UCSD-AML1 (cell line): ENCODE measurements at regions not wholly inside any gene's neighbourhood (a gene's known extent, or its start where the extent isn't known, plus 50 kb on each side); places are given as distances from the start of the nearest gene placed in this dataset.
"Not testable (repeated sequence)": the region's sequence is repeated elsewhere in the genome, so short reads cannot be mapped to it uniquely, and the experiment has no call there.

Experiments used
- DNase-seq: peaks from one replicate; lab custom pipeline; 2025; ENCODE audit not compliant: unreplicated experiment; lab: John Stamatoyannopoulos, UW

- DNase-seq, result no peak
These were observed 397.5 kb downstream of the IRX2 start for GRCh38 chr5:2353871-2354440.

- no peak for DNase-seq
These were observed 398.3 kb downstream of the IRX2 start for GRCh38 chr5:2353211-2353610.

GRCh38 chr5:2352101-2352861 lies 399.2 kb downstream of the IRX2 start:
- DNase-seq, result no peak

- not testable (repeated sequence) for DNase-seq
These were observed 401.7 kb downstream of the IRX2 start for GRCh38 chr5:2349768-2350167.

- no peak for DNase-seq
These were observed 412.8 kb downstream of the IRX2 start for GRCh38 chr5:2338686-2339085.

- no peak for DNase-seq
These were observed 415.6 kb downstream of the IRX2 start for GRCh38 chr5:2335733-2336515.

GRCh38 chr5:2335125-2335732 lies 416.2 kb downstream of the IRX2 start:
- DNase-seq, result no peak

- DNase-seq, result no peak
These were observed 416.8 kb downstream of the IRX2 start for GRCh38 chr5:2334719-2335118.

- no peak for DNase-seq
These were observed 418.2 kb downstream of the IRX2 start for GRCh38 chr5:2333291-2333690.

- DNase-seq, result no peak
These were observed 419.0 kb downstream of the IRX2 start for GRCh38 chr5:2332521-2332920.

GRCh38 chr5:2330325-2331130 lies 420.9 kb downstream of the IRX2 start:
- no peak for DNase-seq

- DNase-seq, result no peak
These were observed 421.7 kb downstream of the IRX2 start for GRCh38 chr5:2329741-2330140.

- no peak for DNase-seq
These were observed 424.9 kb downstream of the IRX2 start for GRCh38 chr5:2326601-2327000.

- DNase-seq, result no peak
These were observed 426.7 kb downstream of the IRX2 start for GRCh38 chr5:2324788-2325187.

GRCh38 chr5:2320611-2321010 lies 430.9 kb downstream of the IRX2 start:
- DNase-seq, result no peak

GRCh38 chr5:2317540-2317939 lies 433.9 kb downstream of the IRX2 start:
- DNase-seq, result no peak

GRCh38 chr5:2311851-2312250 lies 429.1 kb upstream of the IRX4 start:
- no peak for DNase-seq

- no peak for DNase-seq
These were observed 428.2 kb upstream of the IRX4 start for GRCh38 chr5:2310946-2311345.

GRCh38 chr5:2307631-2308030 lies 424.9 kb upstream of the IRX4 start:
- no peak for DNase-seq

- no peak for DNase-seq
These were observed 424.0 kb upstream of the IRX4 start for GRCh38 chr5:2306711-2307110.
